HepG2 (cell line): ENCODE measurements at regions not wholly inside any gene's neighbourhood (a gene's known extent, or its start where the extent isn't known, plus 50 kb on each side); places are given as distances from the start of the nearest gene placed in this dataset.

Experiments used
- AKAP8 ChIP-seq: sonication (generic); formaldehyde crosslinking; IDR thresholded peaks from 2 replicates; pipeline ENCODE4 v1.5.1; 2020; ENCODE audit warnings: mild to moderate bottlenecking, missing genetic modification reagents
- HDAC6 ChIP-seq: fragments of 200-600 bp; sonication (generic); IDR thresholded peaks from 2 replicates; pipeline ENCODE4 v1.7.0; 2017; ENCODE audit warnings: mild to moderate bottlenecking, antibody characterized with exemption, low read length, low read depth
- MED13 ChIP-seq: sonication (generic); formaldehyde crosslinking; IDR thresholded peaks from 2 replicates; pipeline ENCODE4 v1.5.0; 2020; ENCODE audit warnings: missing genetic modification reagents
- NFE2 ChIP-seq: sonication (generic); formaldehyde crosslinking; IDR thresholded peaks from 2 replicates; pipeline ENCODE4 v1.4.0; 2020; ENCODE audit warnings: missing genetic modification reagents
- NFE2L2 ChIP-seq: fragments of 150-350 bp; IDR thresholded peaks from 2 replicates; pipeline ENCODE4 v1.6.1; 2014; ENCODE audit warnings: low read length
- SIN3A ChIP-seq: IDR thresholded peaks from 2 replicates; pipeline ENCODE4 v1.6.1; 2011; ENCODE audit warnings: low read depth, mild to moderate bottlenecking, control low read depth, low read length, borderline replicate concordance
- SMARCE1 ChIP-seq: fragments of 450-650 bp; IDR thresholded peaks from 2 replicates; pipeline ENCODE4 v1.6.1; 2017; ENCODE audit warnings: borderline replicate concordance
- TARDBP ChIP-seq: sonication (generic); formaldehyde crosslinking; IDR thresholded peaks from 2 replicates; pipeline ENCODE4 v1.8.0; 2022; ENCODE audit warnings: mild to moderate bottlenecking, missing genetic modification reagents
- ZNF101 ChIP-seq: sonication (generic); formaldehyde crosslinking; IDR thresholded peaks from 2 replicates; pipeline ENCODE4 v1.4.0; 2020; ENCODE audit warnings: mild to moderate bottlenecking, low read depth, missing genetic modification reagents, borderline replicate concordance
- TF ChIP-seq, protein P1 (sequence below): sonication (generic); formaldehyde crosslinking; IDR thresholded peaks from 2 replicates; pipeline ENCODE4 v1.4.0; 2020; ENCODE audit warnings: low read depth, missing genetic modification reagents
- TF ChIP-seq, protein P2 (sequence below): sonication (generic); formaldehyde crosslinking; IDR thresholded peaks from 2 replicates; pipeline ENCODE4 v1.8.0; 2022; ENCODE audit warnings: mild to moderate bottlenecking, missing genetic modification reagents
- TF ChIP-seq, protein P3 (sequence below), 2 experiments: sonication (generic) in 1 of 2; formaldehyde crosslinking in 1 of 2; IDR thresholded peaks; 2 replicates each; pipeline versions ENCODE4 v1.6.1 to v1.9.0; 2014 to 2022; ENCODE audit warnings: antibody characterized with exemption in 1 of 2, borderline replicate concordance in 1 of 2, inconsistent platforms in 1 of 2, low read depth in 1 of 2, missing genetic modification reagents in 1 of 2
- TF ChIP-seq, protein P4 (sequence below): sonication (generic); formaldehyde crosslinking; IDR thresholded peaks from 2 replicates; pipeline ENCODE4 v1.4.0; 2020; ENCODE audit warnings: missing genetic modification reagents, borderline replicate concordance
- TF ChIP-seq, protein P5 (sequence below): IDR thresholded peaks from 2 replicates; pipeline ENCODE4 v1.6.1; 2012; ENCODE audit warnings: inconsistent platforms

DNA sequence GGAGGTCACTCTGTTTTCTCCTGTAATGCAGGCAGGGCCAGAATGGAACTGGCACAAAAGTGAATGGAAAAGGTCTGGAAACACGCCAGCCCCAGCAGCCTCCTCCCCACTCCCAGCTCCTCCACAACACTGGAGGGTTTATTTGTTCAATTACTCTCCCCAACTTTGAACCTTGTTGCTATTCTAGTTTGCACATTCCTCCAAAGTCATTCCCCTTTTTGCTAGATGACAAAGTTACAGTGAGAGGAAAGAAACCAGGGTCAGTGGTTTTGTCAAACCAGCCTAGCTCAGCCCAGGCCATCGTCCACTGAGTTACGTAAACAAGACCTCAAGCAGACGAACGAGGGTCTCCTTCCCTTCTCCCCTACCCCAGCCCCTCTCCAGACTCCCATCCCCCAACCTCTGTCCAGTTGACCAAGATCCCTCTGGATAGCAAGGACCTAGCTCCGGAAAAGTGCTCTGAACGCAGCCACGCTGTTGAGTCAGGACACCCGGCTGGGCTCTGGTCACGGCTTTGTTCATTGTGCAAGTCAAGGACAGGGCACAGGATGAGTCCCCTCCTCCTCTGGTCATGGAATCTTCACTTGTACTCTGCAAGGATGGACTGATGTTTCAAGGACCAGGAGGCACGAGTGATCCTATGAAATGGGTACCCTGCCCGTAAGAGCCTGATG lies 180.0 kb downstream of the USP12 start (continued):
- TF ChIP-seq, protein P1, sequence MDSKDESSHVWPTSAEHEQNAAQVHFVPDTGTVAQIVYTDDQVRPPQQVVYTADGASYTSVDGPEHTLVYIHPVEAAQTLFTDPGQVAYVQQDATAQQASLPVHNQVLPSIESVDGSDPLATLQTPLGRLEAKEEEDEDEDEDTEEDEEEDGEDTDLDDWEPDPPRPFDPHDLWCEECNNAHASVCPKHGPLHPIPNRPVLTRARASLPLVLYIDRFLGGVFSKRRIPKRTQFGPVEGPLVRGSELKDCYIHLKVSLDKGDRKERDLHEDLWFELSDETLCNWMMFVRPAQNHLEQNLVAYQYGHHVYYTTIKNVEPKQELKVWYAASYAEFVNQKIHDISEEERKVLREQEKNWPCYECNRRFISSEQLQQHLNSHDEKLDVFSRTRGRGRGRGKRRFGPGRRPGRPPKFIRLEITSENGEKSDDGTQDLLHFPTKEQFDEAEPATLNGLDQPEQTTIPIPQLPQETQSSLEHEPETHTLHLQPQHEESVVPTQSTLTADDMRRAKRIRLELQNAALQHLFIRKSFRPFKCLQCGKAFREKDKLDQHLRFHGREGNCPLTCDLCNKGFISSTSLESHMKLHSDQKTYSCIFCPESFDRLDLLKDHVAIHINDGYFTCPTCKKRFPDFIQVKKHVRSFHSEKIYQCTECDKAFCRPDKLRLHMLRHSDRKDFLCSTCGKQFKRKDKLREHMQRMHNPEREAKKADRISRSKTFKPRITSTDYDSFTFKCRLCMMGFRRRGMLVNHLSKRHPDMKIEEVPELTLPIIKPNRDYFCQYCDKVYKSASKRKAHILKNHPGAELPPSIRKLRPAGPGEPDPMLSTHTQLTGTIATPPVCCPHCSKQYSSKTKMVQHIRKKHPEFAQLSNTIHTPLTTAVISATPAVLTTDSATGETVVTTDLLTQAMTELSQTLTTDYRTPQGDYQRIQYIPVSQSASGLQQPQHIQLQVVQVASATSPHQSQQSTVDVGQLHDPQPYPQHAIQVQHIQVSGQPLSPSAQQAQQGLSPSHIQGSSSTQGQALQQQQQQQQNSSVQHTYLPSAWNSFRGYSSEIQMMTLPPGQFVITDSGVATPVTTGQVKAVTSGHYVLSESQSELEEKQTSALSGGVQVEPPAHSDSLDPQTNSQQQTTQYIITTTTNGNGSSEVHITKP (CRISPR knock-in tag), result peak; percentile 81
- TF ChIP-seq, protein P2, sequence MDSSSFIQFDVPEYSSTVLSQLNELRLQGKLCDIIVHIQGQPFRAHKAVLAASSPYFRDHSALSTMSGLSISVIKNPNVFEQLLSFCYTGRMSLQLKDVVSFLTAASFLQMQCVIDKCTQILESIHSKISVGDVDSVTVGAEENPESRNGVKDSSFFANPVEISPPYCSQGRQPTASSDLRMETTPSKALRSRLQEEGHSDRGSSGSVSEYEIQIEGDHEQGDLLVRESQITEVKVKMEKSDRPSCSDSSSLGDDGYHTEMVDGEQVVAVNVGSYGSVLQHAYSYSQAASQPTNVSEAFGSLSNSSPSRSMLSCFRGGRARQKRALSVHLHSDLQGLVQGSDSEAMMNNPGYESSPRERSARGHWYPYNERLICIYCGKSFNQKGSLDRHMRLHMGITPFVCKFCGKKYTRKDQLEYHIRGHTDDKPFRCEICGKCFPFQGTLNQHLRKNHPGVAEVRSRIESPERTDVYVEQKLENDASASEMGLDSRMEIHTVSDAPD (CRISPR knock-in tag), result peak; percentile 46; the same call in 1 of the 2 replicates
- TF ChIP-seq AKAP8 (CRISPR knock-in tag), result no peak
- no peak for TF ChIP-seq HDAC6
- TF ChIP-seq ZNF101 (CRISPR knock-in tag), result no peak
- TF ChIP-seq TARDBP (CRISPR knock-in tag), result peak; percentile 15; the same call in 1 of the 2 replicates
- no peak for TF ChIP-seq MED13
- no peak for TF ChIP-seq SMARCE1
- TF ChIP-seq SIN3A, result 0 out of 2 replicates have a peak, but pooled peaks have one; percentile 62
- TF ChIP-seq, protein P3, sequence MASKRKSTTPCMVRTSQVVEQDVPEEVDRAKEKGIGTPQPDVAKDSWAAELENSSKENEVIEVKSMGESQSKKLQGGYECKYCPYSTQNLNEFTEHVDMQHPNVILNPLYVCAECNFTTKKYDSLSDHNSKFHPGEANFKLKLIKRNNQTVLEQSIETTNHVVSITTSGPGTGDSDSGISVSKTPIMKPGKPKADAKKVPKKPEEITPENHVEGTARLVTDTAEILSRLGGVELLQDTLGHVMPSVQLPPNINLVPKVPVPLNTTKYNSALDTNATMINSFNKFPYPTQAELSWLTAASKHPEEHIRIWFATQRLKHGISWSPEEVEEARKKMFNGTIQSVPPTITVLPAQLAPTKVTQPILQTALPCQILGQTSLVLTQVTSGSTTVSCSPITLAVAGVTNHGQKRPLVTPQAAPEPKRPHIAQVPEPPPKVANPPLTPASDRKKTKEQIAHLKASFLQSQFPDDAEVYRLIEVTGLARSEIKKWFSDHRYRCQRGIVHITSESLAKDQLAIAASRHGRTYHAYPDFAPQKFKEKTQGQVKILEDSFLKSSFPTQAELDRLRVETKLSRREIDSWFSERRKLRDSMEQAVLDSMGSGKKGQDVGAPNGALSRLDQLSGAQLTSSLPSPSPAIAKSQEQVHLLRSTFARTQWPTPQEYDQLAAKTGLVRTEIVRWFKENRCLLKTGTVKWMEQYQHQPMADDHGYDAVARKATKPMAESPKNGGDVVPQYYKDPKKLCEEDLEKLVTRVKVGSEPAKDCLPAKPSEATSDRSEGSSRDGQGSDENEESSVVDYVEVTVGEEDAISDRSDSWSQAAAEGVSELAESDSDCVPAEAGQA (IDR thresholded peaks at IDR 0.05; ENCODE audit: low read depth), result no peak
- TF ChIP-seq, protein P3 (CRISPR knock-in tag; IDR thresholded peaks at IDR 0.05; ENCODE audit: borderline replicate concordance), result 0 out of 2 replicates have a peak, but pooled peaks have one; percentile 15
- no peak for TF ChIP-seq NFE2 (CRISPR knock-in tag)
- 0 out of 2 replicates have a peak, but pooled peaks have one; percentile 12 for TF ChIP-seq NFE2L2
- TF ChIP-seq, protein P4, sequence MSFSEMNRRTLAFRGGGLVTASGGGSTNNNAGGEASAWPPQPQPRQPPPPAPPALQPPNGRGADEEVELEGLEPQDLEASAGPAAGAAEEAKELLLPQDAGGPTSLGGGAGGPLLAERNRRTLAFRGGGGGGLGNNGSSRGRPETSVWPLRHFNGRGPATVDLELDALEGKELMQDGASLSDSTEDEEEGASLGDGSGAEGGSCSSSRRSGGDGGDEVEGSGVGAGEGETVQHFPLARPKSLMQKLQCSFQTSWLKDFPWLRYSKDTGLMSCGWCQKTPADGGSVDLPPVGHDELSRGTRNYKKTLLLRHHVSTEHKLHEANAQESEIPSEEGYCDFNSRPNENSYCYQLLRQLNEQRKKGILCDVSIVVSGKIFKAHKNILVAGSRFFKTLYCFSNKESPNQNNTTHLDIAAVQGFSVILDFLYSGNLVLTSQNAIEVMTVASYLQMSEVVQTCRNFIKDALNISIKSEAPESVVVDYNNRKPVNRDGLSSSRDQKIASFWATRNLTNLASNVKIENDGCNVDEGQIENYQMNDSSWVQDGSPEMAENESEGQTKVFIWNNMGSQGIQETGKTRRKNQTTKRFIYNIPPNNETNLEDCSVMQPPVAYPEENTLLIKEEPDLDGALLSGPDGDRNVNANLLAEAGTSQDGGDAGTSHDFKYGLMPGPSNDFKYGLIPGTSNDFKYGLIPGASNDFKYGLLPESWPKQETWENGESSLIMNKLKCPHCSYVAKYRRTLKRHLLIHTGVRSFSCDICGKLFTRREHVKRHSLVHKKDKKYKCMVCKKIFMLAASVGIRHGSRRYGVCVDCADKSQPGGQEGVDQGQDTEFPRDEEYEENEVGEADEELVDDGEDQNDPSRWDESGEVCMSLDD (CRISPR knock-in tag), result peak; percentile 54; the same call in 1 of the 2 replicates
- TF ChIP-seq, protein P5, sequence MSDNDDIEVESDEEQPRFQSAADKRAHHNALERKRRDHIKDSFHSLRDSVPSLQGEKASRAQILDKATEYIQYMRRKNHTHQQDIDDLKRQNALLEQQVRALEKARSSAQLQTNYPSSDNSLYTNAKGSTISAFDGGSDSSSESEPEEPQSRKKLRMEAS, result peak; percentile 39; the same call in 1 of the 2 replicates
